ENCODE measurements at regions not wholly inside any gene's neighbourhood (a gene's known extent, or its start where the extent isn't known, plus 50 kb on each side); places are given as distances from the start of the nearest gene placed in this dataset.

DNA sequence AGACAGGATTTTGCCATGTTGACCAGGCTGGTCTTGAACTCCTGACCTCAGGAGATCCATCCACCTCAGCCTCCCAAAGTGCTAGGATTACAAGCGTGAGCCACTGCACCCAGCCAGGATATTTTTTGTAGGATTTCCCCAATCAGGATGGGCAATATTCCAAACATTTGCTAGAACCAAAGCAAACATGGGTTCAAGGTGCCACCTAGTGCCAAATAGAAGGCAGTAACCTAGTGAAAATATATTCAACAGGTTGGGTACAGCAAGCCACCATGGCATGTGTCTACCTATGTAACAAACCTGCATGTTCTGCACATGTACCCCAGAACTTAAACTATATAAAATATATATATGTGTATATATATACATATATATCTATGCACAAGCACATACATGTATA lies 185.9 kb upstream of the CADM2 start:
- TF ChIP-seq, protein P1, sequence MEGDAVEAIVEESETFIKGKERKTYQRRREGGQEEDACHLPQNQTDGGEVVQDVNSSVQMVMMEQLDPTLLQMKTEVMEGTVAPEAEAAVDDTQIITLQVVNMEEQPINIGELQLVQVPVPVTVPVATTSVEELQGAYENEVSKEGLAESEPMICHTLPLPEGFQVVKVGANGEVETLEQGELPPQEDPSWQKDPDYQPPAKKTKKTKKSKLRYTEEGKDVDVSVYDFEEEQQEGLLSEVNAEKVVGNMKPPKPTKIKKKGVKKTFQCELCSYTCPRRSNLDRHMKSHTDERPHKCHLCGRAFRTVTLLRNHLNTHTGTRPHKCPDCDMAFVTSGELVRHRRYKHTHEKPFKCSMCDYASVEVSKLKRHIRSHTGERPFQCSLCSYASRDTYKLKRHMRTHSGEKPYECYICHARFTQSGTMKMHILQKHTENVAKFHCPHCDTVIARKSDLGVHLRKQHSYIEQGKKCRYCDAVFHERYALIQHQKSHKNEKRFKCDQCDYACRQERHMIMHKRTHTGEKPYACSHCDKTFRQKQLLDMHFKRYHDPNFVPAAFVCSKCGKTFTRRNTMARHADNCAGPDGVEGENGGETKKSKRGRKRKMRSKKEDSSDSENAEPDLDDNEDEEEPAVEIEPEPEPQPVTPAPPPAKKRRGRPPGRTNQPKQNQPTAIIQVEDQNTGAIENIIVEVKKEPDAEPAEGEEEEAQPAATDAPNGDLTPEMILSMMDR (IDR thresholded peaks at IDR 0.05 in 2 of 3, conservative IDR thresholded peaks at IDR 0.05 in 1 of 3; ENCODE audit: control insufficient read depth in 2 of 3, extremely low read depth in 1 of 3, insufficient read depth in 1 of 3, low read depth in 3 of 3, low read length in 3 of 3), result no peak; a peak in 1 of 6 replicates
- TF ChIP-seq POLR2A (IDR thresholded peaks at IDR 0.05; ENCODE audit: low read depth, low read length), result no peak
- no peak for TF ChIP-seq POLR2AphosphoS5 (IDR thresholded peaks at IDR 0.05; ENCODE audit: low read length)
- TF ChIP-seq CEBPB (IDR thresholded peaks at IDR 0.05; ENCODE audit: borderline replicate concordance in 1 of 2, low read depth in 2 of 2, low read length in 2 of 2), result no peak
- TF ChIP-seq E4F1 (IDR thresholded peaks at IDR 0.05; ENCODE audit: borderline replicate concordance, partially characterized antibody), result no peak
- TF ChIP-seq EP300 (IDR thresholded peaks at IDR 0.05; ENCODE audit: borderline replicate concordance in 1 of 2, control insufficient read depth in 1 of 2, low read depth in 2 of 2, low read length in 2 of 2), result no peak
- no peak for TF ChIP-seq REST (IDR thresholded peaks at IDR 0.05; ENCODE audit: low read depth, low read length)
- no peak for TF ChIP-seq BHLHE40 (IDR thresholded peaks at IDR 0.05; ENCODE audit: borderline replicate concordance in 1 of 2, low read depth in 2 of 2, low read length in 1 of 2)
- no peak for TF ChIP-seq CBX3 (IDR thresholded peaks at IDR 0.05; ENCODE audit: borderline replicate concordance, low read depth)
